HUDEP-2 (cell line): ENCODE measurements at regions not wholly inside any gene's neighbourhood (a gene's known extent, or its start where the extent isn't known, plus 50 kb on each side); places are given as distances from the start of the nearest gene placed in this dataset.

Experiments
- DNase-seq, 76 experiments: peaks; one replicate each; lab custom pipeline; 2025; ENCODE audit not compliant: unreplicated experiment in 76 of 76; lab: John Stamatoyannopoulos, UW

DNA sequence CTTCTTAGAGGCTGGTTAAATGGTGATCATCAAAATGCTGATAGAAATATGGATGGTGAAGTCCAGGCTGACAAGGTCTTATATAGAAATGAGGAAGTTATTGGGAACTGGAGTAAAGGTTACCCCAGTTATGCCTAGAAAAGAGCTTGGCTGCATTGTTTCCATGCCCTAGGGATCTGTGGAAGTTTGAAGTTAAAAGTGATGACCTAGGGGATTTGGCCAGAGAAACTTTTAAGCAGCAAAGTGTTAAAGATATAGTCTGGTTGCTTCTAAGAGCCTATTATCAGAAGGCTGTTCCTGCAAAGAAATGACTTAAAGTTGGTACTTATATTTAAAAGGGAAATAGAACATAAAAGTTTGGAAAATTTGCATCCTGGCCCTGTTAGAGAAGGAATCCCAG, 200.3 kb downstream of the ICE1 start:
- DNase-seq, result no peak

DNA sequence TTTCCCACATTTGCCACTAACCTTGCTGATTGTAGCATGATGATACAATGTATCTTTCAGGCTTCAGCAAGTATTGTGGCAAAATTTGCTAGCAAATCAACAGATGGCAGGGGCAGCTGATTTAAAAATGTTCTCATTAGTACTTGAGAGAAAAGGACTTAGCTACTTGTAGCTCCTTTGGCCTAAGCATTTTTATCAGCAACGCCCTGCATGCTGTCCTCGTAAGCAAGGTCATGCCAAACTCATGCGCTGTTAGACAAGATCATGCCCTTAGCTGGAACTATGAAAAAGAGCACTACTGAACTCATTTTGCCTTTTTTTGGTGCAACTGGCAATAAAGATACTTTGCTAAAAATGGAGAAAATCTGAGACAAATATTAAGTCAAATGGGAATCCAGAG, 197.1 kb downstream of the ICE1 start:
- DNase-seq, result no peak

DNA sequence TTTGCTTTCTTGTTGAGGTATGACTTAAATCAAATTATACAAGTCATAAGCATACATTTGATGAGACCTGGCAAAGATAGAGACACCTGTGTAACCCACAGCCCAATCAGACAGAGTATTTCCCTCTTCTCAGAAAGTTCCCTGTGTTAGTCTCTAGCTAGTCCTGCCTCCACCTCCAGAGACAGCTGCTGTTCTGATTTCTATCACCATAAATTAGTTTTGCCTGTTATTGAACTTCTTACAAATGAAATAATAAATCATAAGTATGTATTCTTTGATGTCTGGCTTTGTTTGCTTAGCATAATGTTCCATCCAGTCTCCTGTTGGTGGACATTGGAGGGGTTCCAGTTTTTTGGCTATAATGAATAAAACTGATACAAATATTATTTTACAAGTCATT, 194.5 kb downstream of the ICE1 start:
- no peak for DNase-seq

DNA sequence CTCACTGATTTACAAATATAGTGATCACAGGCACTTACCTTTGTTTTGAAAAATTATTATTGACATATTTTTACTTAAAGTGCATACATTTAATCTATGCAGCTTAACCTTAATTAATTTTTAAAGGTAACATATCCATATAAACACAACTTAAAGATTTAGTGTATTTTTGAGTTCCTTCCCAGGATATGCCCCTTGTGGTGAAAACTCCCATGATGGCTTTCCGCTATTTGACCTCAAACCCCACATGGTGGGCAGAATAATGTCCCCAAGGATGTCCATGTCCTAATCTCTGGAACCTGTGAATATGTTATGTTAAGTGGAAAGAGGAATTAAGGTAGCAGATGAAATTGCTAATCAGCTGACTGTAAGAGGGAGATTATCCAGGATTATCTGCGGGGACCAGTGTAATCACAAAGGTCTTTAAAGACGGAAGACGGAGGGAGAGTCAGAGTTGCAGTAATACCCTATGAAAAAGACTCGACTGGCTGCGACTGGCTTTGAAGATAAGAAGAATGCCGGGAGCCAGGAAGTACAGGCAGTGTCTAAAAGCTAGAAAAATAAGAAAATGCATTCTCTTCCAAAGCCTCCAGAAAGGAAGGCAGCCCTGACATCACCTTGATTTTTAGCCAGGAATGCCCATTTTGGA, 193.9 kb downstream of the ICE1 start:
- no peak for DNase-seq

DNA sequence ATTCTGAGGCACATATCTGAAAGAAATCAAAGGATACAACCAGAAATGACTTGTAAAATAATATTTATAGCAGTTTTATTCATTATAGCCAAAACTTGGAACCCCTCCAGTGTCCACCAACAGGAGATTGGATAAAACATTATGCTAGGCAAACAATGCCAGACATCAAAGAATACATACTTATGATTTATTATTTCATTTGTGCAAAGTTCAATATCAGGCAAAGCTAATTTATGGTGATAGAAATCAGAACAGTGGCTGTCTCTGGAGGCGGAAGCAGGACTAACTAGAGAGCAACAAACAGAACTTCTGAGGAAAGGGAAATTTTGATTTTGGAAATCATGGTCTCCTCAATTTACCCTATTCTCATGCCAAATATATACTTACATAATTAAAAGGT, 193.1 kb downstream of the ICE1 start:
- DNase-seq, result no peak

DNA sequence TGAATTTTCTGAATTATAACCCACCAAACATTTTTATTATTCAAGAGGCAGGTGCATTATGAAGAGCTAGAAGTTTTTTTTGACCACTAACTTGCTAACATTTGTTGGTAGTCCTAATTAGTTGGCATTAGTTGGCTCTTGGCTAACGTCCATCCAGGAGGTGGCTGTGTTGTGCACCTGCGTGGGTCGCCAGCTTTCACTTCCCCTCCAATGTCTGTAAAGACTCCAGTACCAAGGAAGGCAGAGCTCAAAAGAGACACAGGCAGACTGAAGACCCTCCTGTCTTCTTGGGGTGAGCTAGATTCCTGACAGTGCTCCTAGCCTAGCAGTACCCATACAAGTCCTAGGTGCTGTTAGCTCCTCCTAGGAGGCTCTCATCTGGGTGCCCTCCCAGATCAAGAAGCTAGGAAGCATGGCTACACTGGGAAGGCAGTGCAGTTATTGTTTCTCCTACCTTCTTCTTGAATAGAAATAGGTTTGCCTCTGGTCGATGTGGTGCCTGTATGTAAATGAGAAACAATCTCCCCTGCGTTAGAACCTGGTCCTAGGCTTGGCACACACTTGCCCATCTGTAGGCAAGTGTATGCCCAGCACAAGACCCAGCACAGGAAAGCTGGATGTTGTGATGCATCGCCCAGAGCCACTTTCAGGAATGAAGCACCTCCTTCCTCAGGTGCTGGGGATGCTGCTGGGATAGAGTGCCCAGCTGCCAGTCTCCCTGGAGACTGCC, 190.9 kb downstream of the ICE1 start:
- no peak for DNase-seq

DNA sequence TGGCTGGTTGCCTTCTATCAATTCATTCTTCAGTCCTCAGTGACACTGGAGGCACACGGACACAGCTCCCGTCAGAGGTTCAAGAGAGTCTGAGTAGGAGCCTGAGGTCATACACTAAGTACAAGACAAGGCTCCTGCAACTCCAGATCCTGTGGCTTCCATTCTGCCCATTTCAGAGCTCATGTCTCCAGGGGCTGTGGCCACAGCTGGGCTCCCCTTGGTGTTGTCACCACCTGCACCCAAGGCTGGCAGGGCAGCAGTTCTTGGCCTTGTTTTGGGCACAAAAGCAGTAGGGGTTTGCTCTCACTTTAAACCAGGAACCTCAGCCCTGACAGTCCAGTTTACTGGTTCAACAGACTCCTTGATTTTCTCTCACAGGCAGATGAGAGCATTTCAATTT, 189.6 kb downstream of the ICE1 start:
- DNase-seq, result no peak

DNA sequence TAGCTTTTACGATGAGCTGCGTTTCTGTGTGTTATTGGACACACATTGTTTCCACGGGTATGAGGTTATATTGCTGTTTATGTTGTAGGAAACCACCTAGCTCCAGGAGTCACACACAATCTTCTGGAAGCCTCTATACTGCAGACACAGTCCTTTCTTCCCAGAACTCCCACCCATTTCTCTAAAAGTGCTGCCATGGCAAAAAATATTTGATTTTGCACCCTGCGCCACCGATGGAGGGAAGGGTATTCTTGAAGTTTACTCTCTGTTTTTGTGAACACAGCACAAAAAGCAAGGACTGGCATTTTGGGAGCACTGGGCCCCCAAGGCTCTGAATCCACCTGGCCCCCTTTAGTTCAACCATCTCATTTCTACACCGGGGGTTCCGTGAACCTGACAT, 187.5 kb downstream of the ICE1 start:
- no peak for DNase-seq

DNA sequence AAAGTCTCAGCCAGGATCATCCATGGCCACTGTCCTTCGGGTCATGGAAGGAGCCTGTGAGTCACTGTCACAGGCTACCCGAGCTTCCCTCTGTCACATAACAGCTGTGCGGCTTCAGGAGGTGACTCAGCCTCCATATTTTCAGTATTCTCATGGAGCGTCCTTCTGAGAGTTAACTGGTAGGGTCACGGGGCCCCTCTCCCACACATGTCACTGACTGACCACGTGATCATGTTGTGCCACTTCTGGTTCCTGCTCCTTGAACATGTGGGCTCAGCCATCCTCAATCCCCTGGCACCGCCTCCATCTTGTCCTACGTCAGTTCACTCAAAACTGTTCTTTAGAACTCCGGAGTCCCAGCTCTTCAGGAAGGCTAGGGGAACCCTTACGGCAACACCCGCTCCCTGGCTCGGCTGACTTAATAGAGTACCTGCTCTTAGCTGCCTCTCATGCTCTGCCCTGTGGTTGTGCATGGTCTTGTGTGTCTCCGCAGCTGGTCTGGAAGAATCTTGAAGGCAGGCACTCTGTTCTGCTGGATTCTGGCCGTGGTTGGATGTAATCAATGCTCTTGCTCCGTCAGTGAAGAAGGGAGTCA, 182.8 kb downstream of the ICE1 start:
- DNase-seq, result no peak

DNA sequence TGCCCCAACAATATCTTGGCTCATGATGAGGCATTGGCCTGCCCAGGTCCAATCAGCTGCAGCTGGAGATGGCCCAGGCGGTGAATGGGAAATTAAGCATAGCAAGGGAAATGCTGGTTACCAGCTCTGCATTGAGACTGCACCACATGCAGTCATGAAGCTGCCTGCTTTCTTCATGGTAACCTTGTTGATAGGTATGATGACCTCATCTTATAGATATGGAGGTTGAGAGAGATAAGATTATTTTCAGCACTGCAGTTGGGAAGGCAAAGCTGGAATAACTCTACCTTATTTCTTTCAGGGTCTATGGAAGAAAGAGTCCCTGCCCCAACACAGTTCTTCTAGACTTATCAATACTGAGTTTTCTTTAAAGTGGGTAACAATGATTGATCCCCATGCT, 180.1 kb downstream of the ICE1 start:
- DNase-seq, result no peak

DNA sequence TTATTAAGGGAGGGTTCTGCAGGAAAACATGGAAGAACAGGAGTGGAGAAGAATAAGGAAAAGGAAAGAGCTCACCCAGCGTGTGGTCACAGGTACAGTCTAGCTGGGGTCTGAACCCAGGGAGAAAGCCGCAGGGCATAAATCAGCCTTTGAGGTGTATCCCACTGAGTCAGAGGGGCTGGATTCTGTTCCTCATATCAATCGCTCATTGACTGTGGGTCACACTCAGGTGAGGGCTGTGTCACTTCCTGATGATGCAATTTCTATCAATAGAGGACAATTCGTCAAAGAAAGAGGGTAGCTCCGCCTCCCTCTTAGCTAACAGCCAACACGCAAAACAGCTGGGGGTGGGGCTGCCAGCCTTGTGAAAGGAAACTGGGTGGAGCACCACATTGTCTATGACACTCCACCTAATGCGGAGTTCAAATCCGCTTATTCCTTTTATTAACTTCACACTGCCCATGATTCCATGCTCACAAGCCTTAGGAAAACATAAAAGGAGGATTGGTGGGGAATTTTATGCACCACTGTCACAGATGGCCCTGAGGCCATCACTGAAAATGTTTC, 176.2 kb downstream of the ICE1 start:
- no peak for DNase-seq

DNA sequence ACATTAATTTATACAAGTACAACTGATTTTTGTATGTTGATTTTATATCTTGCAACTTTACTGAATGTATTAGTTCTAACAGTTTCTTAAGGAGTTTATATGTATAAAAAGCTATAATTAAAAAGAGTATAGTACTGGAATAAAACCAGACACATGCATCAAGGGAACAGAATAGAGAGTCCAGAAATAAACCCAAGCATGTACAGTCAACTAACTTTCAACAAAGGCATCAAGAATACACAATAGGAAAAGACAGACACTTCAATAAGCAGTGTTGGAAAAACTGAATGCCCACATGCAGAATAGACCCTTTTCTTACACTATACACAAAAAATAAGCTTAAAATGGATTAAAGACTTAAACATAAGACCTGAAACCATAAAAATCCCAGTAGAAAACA, 170.9 kb downstream of the ICE1 start:
- no peak for DNase-seq

DNA sequence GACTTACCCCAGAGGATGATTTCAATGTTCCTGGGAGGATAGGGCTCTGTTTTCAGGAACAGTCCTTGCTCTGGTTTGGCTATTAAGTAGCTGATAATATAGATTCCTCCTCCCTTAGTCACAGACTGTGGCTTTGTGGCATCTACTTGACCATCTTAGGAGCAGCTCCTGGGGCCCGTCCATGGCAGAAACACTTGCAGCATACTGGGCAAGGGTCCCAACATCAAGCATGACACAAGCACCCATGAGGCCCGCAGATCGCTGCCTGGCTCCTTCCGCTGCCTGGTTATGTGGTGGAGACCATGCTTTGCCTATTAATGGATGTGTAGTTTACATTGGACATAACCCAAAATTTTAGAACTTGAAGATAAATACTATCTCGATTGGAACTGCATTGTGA, 170.1 kb downstream of the ICE1 start:
- DNase-seq, result no peak

DNA sequence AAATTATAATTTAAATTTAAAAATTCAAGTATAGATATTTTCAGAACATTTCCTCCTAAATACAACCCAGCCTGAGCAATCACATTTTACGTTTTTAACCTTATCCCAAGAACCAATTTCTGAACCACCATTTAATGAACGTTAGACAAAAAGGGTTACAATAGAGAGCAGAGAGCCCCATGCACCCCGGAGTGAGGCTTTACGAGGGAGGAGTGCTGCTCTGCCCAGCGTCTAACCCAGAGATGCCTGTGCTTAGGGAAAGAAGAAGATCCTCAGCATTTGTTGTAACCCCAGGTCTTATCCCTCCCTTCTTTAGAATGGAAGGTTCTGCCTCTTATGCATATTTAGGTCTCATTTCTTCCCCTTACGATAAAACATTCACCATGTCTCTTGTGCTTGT, 169.1 kb downstream of the ICE1 start:
- no peak for DNase-seq

DNA sequence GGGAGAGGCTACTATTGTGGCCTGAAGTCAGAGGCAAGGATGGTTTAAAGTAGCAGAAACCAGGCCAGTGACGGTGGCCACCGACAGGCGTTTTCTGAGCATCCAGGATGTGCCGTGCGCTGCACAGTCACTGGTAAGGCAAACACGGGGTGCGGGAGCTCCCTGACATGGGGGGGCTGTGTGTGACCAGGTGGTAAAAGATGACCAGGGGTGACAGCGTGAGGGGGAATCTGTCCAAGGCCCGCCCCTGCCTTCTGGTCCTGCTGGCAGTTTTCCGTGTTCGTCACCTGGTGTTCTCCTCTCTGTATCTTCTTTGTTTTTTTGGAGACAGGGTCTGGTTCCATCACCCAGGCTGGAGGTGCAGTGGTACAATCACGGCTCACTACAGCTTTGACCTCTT, 167.4 kb downstream of the ICE1 start:
- no peak for DNase-seq

DNA sequence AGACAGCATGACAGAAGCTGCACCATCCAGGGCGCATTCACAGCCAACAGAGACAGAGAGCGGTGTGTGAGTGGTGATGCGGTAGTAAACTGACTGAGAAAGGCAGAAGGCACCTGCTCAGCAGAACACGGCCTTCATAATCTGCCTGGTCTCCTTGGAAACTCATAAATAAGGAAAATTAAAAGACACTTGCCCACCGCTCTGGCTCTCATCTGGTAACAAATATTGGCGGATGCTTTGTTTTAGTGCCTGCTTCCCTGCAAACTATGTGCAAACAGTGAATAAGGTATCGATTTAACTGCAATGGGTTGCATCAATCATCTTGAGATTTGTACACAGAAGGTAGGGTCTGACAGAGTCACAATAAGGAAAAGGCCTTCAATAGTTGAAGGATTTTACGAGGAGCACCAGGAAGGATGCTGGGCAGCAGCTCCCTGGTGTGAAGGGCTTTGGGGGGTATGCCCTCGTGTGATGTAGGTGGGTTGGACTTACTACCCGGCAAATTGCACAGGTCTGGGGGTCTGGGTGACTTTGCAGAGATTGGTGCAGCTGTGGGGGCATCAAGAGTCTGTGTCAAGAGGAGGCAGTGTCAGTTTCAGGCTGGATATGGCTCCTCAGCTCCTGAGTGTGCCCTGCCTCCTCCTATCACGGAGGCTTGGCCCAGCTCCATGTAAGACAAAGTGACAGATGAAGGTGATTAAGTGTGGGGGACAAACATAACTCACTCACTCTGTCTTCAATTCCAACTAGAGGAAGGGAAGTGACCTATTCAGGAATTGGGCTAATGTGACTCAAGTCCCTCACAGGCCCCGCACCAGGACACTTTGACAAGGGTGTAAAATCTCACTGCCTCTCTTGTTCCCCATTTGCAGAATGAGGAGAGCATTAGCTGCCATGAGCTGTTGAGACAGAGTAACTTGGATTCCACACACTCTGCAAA, 166.7 kb downstream of the ICE1 start:
- no peak for DNase-seq

DNA sequence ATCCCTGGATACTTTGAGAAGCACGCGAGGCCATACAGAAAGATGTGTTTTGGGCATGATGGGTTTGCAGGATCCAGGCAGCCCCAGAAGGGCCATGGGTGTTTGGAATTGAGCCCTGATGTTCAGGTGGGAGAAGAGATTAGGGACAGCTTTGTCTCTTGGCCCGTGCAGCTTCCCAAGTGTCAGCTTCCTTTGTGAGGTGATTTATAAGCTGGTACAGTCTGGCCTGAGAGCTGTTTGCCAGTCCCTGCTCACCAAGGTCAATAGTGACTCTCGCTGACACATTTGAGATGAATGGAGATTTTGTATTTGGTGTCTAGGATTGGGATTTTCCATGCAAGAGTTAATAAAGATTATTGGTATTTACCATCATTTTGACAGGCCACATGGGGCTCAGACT, 165.9 kb downstream of the ICE1 start:
- no peak for DNase-seq

DNA sequence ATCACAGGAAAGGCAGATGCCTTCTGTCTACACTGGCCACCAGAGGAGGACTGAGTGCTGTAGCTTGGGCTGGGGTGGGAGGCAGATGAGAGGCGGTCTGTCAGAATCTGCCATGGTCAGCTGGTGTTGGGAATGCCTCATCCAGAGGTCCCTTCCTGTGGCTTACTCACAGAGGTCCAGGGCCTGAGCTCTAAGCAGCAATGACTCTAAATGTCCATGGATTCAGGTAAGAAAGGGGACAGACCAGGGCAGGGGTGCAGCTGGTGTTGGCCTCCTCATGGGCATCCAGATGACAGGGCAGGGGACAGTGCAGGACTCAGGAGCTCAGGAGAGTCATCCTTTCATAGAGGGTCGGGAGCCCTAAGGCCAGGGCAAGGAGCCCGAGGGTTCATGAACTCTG, 165.0 kb downstream of the ICE1 start:
- DNase-seq, result no peak

DNA sequence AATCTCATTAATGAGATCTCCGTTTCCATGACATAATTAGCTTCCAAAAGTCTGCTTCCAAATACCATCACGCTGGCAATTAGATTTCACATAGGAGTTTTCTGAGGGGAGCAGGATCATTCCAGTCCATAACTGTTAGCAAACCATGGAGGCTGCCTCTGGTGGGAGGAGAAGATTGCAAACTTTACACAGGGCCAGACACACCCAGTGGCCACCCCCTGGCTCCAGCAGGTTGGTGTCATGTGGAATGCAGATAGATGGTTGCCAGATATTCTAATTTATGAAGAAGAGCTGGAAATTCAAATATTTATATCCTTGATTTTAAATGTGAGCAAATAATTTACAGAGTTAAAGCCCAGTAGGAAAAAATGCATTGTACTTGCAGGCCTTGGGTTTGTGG, 164.2 kb downstream of the ICE1 start:
- DNase-seq, result no peak

DNA sequence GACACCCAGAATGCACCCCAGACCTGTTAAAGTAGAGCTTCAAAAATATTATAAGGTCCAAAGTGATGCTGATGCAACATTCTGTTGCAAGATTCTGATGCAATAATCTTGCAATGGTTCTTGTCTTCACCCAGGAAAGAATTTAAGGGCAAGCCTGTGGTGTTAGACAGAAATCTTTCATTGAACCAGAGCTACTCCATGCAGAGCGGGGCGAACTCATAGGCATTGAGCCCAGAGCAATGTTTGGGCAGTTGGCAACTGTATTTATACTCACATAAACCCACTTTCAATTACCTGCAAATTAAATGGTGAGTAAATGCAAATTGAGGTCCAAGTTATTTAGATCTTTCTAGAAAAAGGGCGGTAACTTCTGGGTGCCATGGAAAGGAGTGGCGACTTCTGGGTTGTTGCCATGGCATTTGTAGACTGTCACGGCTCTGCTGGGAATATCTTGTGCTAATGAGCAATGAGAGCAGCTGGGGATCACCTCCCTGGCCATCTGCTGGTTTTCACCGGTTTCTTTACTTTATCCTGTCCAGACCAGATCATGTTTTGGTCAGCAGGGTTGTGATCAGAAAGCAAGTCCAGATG, 163.4 kb downstream of the ICE1 start:
- DNase-seq, result no peak

DNA sequence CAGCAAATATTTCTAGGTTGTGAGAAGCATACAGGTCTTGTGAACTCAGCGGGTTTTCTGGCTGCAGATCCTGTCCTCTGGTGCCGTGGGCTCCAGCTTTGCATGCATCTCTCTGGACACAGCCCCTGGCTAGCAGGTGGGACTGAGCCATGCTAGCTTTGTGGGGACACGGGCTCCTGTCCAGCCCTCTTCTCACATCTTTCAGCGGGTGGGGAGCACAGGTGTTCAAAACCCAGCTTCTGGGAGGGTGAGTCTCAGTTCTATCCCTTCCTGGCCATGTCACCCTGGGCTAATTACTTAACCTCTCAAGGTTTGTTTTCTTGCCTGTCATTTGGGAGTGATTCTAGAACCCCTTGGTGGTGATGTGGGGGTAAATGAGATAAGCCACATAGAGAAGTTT, 162.3 kb downstream of the ICE1 start:
- no peak for DNase-seq
